Left ventricle myocardium inferior (tissue), 1 donor: ENCODE measurements at regions not wholly inside any gene's neighbourhood (a gene's known extent, or its start where the extent isn't known, plus 50 kb on each side); places are given as distances from the start of the nearest gene placed in this dataset.

ENCODE experiments used
- DNase-seq: peaks from one replicate; pipeline ENCODE4 v3.0.0-alpha.2; 2020
- H3K27ac ChIP-seq: fragments of 200-600 bp; replicated peaks from 2 replicates; pipeline ENCODE4 v1.8.0; 2021
- H3K27me3 ChIP-seq: fragments of 200-600 bp; 2 replicates; pipeline ENCODE4 v1.8.0; 2021; ENCODE audit warnings: low read depth
- H3K36me3 ChIP-seq: fragments of 200-600 bp; 2 replicates; pipeline ENCODE4 v1.8.0; 2021
- H3K4me1 ChIP-seq: fragments of 200-600 bp; 2 replicates; pipeline ENCODE4 v1.8.0; 2021
- H3K4me3 ChIP-seq: fragments of 200-600 bp; 2 replicates; pipeline ENCODE4 v1.8.0; 2021; ENCODE audit warnings: mild to moderate bottlenecking, moderate library complexity
- H3K9me3 ChIP-seq: fragments of 200-600 bp; replicated peaks from 2 replicates; pipeline ENCODE4 v1.8.0; 2021
- CTCF ChIP-seq: fragments of 200-600 bp; IDR thresholded peaks from 2 replicates; pipeline ENCODE4 v1.8.0; 2021; ENCODE audit warnings: antibody characterized with exemption, mild to moderate bottlenecking, borderline replicate concordance
- intact Hi-C: fragments of 100-400 bp; cut with micrococcal nuclease; formaldehyde crosslinking; loops from one replicate; pipeline ENCODE4 v1.11.0; 2022
- donor health status: DM: no; HTN: yes; CAD: no; lungs with severe emphysema.

GRCh38 chr18:10295751-10296150 is 158.7 kb upstream of the APCDD1 start:
- H3K36me3 ChIP-seq = no peaks in the 10 kb centered on the region
- intact Hi-C loops = no loop called here
- no peak for TF ChIP-seq CTCF

GRCh38 chr18:10296491-10296890 is 157.9 kb upstream of the APCDD1 start:
- H3K36me3 ChIP-seq = no peaks in the 10 kb centered on the region
- no peak for DNase-seq
- no peaks in the 10 kb centered on the region for H3K4me1 ChIP-seq
- no peak overlapping the region for H3K27ac ChIP-seq
- intact Hi-C loops = no loop called here
- no peak overlapping the region for H3K4me3 ChIP-seq
- no peaks in the 10 kb centered on the region for H3K27me3 ChIP-seq
- no peaks in the 10 kb centered on the region for H3K9me3 ChIP-seq
- TF ChIP-seq CTCF = no peak

More at GRCh38 chr18:10295751-10296150, 158.7 kb upstream of the APCDD1 start:
- Histone ChIP-seq H3K9me3 (no peaks in the 10 kb centered on the region), H3K4me1 (no peaks in the 10 kb centered on the region), H3K27me3 (no peaks in the 10 kb centered on the region), H3K4me3 (no peak overlapping the region), H3K27ac (no peak overlapping the region)
- no peak for DNase-seq

- Histone ChIP-seq H3K27ac (no peak overlapping the region), H3K4me1 (no peaks in the 10 kb centered on the region), H3K9me3 (no peaks in the 10 kb centered on the region), H3K36me3 (no peaks in the 10 kb centered on the region), H3K27me3 (no peaks in the 10 kb centered on the region), H3K4me3 (no peak overlapping the region)
- intact Hi-C loops = no loop called here
- no peak for DNase-seq
- no peak for TF ChIP-seq CTCF
These were observed 157.3 kb upstream of the APCDD1 start for GRCh38 chr18:10297086-10297485.

- H3K36me3 ChIP-seq = no peaks in the 10 kb centered on the region
- H3K4me1 ChIP-seq = no peaks in the 10 kb centered on the region
- H3K4me3 ChIP-seq = no peak overlapping the region
- TF ChIP-seq CTCF = no peak
- DNase-seq = no peak
- H3K27ac ChIP-seq = no peak overlapping the region
- no peaks in the 10 kb centered on the region for H3K9me3 ChIP-seq
- intact Hi-C loops = no loop called here
- H3K27me3 ChIP-seq = no peaks in the 10 kb centered on the region
These were observed 156.1 kb upstream of the APCDD1 start for GRCh38 chr18:10298346-10298745.

GRCh38 chr18:10299643-10300042 is 154.8 kb upstream of the APCDD1 start:
- DNase-seq = no peak
- TF ChIP-seq CTCF = no peak
- intact Hi-C loops = no loop called here
- peak overlapping the region; percentile 9 for H3K27ac ChIP-seq
- no peak overlapping the region for H3K4me3 ChIP-seq
- H3K36me3 ChIP-seq = no peaks in the 10 kb centered on the region
- no peaks in the 10 kb centered on the region for H3K9me3 ChIP-seq
- H3K27me3 ChIP-seq = no peaks in the 10 kb centered on the region
- peaks cover 7% of the 10 kb centered on the region for H3K4me1 ChIP-seq

GRCh38 chr18:10300739-10301138 is 153.7 kb upstream of the APCDD1 start:
- Histone ChIP-seq H3K9me3 (no peaks in the 10 kb centered on the region), H3K4me3 (no peak overlapping the region), H3K27me3 (no peaks in the 10 kb centered on the region), H3K36me3 (no peaks in the 10 kb centered on the region), H3K27ac (no peak overlapping the region), H3K4me1 (peaks cover 9% of the 10 kb centered on the region)
- intact Hi-C loops = no loop called here
- TF ChIP-seq CTCF = no peak
- DNase-seq = no peak
